Activated T-helper 9 cell treated with anti-CD3 and anti-CD28 coated beads, Interleukin-2, amount 50 U/mL, for 16 hours (primary cell): ENCODE measurements at regions not wholly inside any gene's neighbourhood (a gene's known extent, or its start where the extent isn't known, plus 50 kb on each side); places are given as distances from the start of the nearest gene placed in this dataset.
"Not testable (repeated sequence)": the region's sequence is repeated elsewhere in the genome, so short reads cannot be mapped to it uniquely, and the experiment has no call there.

Experiments used
- DNase-seq: peaks from one replicate; pipeline ENCODE4 v3.0.0-alpha.2; 2020; ENCODE audit warnings: low read depth

DNA sequence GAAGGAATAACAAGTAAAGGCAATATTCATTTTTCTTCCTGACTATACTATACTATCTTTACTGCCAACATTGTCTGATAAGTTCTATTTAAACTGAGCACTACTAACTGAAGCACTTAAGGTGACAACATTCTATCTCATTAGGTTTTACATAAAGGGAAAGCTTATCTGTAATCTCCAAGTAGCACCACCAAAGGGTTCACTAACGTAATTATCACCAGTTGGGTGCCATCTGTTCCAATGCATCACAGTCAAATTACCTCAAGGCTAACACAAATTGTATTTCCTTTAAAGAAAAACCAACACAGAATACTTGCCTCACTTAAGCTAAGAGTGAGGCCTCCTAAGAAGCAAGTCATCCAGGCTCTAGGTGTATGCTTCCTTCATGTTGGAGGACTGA is 453.8 kb downstream of the RAP2B start:
- DNase-seq, result no peak

DNA sequence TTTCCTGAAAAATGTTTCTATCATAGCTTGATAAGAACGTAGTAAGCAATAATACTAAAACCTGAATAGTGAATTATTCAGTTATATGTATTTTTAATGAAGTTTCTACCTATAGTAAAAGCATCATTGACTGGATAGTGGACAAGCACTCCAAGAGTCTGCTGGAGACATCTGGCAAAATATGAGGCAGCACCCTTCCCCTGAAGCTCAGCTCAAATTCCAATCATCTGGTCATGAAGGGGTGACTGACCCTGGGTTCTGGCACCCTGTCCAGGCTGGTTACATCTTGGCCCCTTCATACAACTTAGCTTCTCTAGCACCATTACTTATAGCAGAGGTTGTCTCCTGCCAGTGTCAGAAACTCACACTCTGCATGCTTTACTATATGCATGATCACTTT is 455.4 kb downstream of the RAP2B start:
- no peak for DNase-seq

DNA sequence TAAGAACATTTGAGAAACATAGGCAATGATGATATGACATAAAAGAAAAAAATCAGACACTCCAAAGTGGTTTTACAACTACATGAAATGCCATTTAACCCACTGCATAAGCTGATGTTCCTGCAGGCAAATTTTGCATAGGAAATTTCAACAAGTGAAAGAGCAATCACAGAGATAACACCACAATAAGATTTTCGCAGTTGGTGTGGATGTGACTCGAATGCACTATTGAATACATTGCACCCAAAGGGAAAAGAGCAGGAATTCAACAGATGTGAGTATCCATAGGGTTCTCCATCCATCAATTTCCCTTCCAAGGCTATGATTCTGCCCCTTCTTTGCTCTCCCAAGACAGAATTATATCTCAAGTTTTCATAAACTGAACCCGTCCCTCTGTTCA is 456.1 kb downstream of the RAP2B start:
- DNase-seq, result no peak

DNA sequence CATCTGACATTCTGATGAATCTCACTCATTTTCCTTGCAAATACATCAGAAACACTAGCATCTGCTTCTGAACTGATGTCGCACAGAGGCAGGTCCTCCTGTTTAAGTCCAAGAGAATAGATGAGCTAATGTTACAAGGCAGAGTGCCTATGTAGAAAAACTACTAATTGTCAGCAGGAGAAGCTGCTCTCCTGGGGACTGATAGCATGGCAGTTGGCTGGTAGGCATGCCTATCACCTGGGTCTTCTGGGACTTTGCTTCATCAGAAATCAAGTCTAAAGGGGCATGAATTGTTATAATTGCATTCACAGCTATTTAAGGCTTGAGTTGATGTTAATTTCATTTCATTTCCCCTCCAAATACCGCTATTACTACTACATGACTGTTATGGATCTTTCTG is 457.2 kb downstream of the RAP2B start:
- DNase-seq, result no peak

DNA sequence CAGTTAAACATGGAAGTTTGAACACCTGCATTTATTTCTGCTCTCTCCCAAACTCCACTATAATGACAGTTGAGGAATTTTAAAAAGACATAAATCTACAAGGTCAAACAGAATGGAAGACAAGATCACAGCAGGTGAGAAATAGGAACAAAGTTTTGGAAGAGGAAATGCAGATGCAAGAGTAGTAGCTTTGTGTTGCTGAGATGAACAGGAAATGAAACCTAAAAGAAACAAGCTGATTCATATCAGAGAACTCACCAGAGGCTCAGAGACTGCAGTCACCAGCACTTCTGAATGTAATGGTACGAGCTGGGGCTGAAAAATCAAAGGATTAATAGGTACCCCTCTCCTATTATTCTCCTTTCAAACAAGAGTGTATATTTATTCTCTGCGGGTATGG is 459.9 kb downstream of the RAP2B start:
- DNase-seq, result no peak

DNA sequence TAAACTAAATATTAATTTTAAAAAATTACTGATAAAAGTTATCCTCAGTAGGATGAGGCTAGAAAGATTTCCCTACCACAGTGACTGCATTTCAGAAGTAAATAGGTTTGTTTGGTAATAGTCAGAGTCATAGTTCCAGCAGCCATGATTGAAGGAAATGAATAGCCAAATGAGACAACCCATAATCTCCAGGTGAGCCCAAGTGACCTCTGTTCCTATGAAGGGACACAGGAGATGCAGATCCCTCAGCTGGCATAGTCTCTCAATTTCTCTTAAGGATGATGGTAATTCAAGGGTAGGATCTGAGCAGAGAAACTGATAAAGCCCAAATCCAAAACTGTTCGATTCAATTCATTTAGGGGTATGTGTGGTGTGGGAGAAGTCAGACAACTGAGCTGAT is 461.8 kb downstream of the RAP2B start:
- no peak for DNase-seq

DNA sequence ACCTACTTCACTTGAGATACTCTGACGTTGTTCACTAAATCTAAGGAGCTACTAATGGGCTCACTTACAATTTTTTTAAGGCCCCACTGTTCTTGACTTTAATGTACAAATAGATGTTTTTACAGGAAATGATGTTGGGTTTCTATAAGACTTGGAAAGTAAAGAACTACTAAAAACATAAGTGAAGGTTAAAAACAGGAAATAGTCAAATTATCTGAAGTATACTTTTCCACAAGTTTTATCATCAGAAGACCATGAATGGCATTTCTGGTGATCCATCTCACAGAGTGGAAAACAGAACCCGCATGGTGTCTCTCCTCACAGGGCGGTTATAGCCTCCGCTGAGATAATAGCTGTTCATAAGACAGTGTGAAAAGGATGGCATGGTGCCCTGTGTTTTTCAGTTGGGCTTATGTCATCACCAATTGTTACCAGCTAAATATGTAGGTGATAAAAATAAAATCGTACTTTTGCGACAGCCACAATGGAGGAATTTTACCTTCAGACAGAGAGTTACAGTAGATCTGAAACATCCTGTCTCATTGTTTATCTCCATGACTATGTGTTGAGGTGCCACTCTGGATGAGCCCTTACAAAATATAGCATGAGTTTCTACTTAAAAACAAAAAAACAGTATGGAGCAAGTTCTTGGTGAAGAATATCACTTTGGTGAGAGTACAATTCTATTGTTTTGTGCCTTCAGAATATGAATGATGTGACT is 462.4 kb downstream of the RAP2B start:
- DNase-seq, result no peak

DNA sequence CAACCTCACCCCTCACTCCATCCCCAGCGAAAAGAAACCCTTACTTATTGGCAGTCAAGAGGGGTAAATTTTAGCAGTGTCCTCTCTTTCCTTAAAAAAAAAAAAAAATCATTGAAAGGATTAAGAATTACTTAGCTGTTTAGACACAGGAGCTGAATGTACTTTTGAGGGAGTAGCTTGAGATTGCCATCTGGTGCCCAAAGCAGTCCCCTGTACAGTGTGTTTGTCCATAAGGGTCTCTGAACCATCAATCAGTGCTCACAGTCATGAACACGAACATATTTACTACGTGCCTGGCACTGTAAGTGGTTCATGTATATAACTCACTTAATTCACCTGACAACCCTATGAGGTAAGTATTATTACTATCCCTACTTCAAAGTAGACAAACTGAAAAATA is 463.5 kb downstream of the RAP2B start:
- no peak for DNase-seq

DNA sequence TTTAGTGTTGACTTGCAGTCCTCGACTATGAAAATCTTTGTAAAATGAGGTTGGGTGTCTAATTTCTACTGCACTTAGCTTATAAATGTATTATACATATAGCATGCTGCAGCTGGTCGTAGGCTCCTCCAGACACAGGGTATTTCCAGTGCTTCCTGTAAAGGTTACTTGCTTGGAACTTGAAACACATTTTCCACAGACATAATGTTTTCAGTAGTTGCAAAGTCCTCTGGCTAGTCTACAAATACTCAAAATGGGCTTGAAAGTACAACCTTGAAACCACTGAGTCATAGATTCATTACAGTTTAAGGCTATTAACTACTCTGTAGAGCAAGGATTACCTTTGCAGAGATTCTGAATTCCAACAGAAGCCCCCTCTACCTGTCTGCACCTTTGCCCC is 464.1 kb downstream of the RAP2B start:
- no peak for DNase-seq

DNA sequence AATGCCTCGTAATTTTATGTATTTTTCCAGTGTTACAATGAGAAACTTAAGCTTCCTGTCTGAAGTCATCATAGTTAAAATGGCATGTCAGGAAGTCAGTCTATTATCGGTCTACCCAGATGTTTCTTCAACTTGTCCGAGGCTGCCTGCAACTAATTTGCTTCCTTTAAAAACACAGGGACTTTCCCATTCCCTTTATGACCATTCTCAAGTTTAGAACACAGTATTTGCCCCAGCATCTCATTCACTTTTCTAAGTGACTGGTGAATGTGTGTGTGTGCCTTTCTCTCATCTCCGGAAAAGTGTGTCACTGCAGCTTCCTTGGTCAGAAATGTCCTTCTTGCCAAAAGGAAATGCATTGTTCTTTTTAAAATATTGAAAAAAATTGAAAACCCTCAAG is 466.6 kb downstream of the RAP2B start:
- DNase-seq, result no peak

DNA sequence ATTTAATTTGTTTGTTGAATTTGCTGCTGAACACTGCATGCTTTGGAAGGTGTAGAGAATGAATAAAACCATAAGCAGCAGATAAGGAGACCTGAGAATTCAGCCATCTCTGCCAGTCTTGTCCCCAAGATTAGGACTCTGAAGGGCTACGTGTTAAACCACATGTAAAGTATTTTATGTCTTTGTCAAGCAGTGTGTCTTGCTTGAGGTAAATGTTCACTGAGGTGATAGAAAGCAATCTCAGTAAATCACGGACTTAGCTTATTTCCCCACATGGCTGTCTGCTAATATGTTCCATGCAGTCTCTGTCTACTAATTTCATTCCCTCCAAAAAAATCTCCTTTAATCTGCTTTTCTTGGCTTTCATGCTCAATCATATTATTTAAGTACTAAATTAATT is 467.1 kb downstream of the RAP2B start:
- DNase-seq, result no peak

DNA sequence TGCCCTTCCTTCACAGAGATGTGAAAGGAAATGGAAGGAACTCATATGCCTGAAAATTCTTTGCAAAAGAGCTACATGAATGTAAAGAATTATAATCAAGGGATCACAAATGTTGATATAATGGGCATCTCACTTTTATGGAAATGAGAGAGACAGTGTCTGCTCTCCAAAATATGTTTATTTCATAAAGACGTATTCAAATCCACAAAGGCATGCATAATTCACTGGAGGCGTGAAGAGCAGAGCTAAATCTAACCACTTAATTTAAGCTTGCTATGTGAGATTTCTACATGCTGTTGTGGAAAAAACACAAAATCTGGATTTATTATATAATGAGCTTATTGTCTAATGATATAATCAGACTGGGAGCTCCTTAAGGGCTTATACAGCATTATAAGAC is 469.1 kb downstream of the RAP2B start:
- no peak for DNase-seq

DNA sequence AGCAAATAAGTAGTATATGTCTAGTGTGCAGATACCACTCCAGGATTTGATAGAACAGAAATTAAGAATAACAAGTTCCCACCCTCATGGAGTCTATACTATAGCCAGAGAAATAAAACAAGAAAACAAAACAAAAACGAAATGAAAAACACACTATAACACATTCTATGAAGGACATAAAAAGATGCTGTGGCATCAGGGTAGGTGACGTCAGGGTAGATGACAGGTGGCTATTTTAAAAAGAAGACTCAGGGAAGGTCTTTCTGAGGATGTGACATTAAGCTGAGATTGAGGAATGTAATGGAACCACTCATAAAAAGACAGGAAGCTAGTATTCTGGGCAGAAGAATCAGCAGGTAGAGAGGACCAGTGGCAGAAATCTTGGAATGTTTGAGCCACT is 469.6 kb downstream of the RAP2B start:
- no peak for DNase-seq

DNA sequence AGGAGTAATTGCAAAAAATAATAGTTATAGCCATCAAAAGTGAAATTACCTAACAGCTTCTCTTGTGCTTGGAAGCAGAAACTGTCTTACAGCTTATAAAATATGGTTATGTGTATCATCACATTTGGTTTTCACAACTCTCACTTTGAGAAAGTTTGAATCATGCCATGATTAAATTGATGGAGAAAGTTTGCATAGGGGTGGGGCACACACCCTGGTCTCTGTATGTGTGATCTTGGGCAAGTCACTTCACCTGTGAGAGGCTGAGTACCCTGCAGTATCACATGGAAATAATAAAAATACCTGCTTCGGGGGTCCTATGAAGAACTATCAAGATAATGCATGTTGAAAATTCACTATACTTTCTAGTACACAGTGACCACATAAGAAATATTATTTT is 471.4 kb downstream of the RAP2B start:
- no peak for DNase-seq

DNA sequence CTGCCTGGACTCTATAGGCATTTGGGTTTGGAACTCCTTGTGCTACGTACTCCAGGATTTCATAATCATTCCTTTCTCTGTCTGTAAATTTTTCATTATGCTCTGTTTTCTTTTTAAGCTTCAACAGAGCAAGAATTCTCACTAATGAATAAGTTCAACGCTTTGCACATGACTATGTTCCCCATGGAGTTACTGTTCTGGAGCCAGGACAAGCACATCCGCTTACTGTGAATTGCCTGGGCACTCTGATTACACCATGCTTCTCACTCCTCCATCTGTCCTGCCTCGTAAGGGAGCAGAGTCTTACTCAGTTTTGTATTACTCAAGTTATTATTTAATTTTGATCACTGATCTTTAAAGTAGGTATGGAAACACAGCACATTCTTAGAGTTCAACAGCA is 472.7 kb downstream of the RAP2B start:
- no peak for DNase-seq

DNA sequence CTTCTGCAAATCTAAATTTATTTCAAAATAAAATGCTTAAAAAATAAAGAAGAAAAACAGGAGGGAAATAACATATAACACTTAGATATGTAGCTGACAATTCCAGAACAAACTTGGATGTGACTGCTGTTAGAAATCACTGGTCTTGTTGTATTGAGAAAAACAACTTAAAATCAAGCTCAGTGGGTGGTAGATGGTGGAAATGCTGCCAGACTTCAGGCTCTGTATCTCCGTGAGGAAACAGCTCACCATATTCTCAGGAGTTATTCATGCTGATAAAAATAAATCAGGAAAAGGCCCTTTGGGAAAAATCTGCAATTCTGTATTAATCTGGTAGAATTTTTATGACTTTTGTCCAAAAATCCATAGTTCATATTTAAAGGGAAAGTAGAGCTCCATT is 477.6 kb downstream of the RAP2B start:
- DNase-seq, result no peak

DNA sequence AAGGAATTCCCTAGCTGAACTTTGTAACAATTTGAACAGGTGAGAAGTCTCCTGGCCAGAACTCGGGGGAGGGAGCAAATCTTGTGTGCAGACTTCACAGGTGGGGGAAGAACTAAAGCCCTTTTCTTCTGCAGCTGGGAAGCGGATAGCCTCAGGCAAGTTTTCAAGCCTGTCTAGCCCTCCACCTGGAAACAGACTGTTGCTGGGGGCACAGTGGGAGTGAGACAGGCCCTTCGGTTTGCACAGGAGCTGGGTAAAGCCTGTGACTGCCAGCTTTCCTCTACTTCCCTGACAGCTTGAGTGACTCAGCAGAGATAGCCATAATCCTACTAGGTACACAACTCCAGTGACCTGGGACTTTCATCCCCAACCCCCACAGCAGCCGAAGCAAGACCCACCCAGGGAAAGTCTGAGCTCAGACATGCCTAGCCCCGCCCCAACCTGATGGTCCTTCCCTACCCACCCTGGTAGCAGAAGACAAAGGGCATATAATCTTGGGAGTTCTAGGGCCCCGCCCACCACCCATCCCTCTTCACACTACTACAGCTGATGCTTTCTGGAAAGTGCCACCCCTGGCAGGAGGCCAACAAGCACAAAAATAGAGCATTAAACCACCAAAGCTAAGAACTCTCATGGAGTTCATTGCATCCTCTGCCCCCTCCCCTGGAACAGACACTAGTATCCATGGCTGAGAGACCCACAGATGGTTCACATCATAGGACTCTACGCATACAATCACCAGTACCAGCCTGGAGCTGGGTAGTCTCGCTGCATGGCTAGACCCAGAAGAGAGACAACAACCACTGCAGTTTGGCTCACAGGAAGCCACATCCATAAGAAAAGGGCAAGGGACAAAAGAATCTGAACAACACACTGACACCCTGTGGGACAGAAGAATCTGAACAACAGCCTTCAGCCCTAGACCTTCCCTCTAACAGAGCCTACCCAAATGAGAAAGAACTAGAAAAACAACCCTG is 479.0 kb downstream of the RAP2B start:
- DNase-seq, result no peak

DNA sequence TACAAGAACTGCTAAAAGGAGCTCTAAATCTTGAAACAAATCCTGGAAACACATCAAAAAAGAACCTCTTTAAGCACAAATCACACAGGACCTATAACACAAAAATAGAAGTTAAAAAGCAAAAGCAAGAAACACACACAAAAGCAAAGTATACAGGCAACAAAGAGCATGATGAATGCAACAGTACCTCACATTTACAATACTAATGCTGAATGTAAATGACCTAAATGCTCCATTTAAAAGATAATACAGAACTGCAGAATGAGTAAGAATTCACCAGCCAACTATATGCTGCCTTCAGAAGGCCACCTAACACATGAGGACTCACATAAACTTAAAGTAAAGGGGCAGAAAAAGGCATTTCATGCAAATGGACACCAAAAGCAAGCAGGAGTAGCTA is 478.6 kb upstream of the ARHGEF26 start:
- DNase-seq, result not testable (repeated sequence)

DNA sequence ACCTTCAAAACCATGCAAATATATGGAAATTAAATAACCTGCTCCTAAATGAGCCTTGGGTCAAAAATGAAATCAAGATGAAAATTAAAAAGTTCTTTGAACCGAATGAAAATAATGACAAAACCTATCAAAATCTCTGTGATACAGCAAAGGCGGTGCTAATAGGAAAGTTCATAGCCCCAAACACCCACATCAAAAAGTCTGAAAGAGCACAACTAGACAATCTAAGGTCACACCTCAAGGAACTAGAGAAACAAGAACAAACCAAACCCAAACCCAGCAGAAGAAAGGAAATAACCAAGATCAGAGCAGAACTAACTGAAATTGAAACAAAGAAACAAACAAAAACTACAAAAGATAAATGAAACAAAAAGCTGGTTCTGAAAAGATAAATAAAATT is 477.7 kb upstream of the ARHGEF26 start:
- not testable (repeated sequence) for DNase-seq

DNA sequence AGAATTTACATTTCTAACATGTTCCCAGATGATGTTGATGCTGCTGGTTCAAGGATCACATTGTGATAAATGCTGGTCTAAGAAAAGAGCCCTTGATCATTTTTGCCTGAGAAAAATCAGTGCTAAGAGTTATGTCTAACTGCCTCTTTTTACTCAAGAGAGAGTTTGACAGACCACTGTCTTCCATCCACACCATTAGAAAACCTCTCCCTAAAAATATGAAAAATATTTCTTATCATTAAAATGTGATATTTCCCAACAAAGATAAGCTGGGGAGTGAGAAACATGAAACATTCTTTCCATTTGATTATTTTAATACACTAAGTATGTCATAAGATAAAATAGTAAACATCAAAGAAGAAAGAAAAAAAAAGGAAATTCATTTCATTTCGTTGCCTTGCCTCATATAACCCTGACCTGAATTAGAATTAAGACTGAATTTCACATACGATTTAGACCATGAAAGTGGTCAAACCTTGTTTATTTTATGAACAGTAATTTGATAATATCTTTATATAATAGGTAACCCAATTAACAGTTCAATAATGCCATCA is 471.8 kb upstream of the ARHGEF26 start:
- DNase-seq, result no peak

DNA sequence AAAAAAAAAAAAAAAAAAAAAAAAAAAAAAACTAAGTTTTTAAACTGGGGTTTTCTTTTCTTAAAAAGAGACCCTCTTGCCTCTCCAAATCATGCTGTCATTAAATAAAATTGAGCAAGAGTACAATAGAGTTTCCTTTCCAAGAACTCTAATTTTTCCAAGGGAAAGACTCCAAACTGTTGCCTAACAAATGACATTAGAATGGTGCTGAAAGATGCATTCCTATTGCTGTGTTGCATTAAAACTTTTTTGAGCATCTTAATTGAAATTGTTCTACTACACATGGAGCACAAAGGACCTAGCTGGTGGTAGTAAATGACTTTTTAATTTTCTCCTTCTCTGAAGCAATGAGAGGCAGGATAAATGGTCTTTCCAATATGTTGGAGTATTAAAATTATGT is 469.1 kb upstream of the ARHGEF26 start:
- DNase-seq, result no peak

DNA sequence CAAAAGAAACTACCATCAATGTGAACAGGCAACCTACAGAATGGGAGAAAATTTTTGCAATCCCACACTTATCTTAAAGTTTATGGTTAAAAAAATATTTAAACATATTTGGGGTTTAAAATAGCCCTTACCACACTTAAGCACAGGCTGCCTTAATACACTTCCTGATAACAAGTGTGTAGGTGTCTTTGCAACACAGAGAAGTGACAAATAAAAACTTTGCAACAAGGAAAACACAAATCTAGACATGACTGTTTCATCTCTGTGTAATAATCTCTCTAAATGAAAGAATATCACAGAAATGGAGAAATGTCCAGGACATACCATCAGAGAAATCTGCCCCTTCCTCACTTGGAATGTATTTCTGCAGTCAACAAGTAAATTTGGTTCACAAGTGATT is 464.1 kb upstream of the ARHGEF26 start:
- no peak for DNase-seq

DNA sequence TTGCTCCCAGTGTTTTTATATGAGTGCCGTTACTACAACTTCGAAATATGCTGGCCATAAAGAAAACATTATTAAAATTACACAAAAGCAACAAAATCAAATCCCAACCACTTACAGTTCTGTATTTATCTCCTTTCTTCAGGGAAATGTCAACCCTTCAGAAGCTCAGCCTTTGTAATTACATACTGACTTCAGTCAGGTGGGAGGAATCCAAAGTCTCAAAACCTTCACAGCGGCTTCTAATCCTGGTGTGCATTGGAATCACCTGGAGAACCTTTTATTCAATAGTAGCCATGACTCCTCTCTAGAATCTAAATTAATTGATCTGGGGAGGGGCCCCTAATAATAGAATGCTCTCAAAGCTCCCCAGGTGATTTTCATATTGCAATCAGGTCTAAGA is 463.7 kb upstream of the ARHGEF26 start:
- no peak for DNase-seq
